HCT116 (cell line): ENCODE measurements at regions not wholly inside any gene's neighbourhood (a gene's known extent, or its start where the extent isn't known, plus 50 kb on each side); places are given as distances from the start of the nearest gene placed in this dataset.

Experiments
- ATAC-seq: fragments of 200-7000 bp; cut with Tn5 transposase; 2 replicates; pipeline ENCODE4 v1.9.1; 2020; ENCODE audit warnings: mild to moderate bottlenecking, moderate library complexity
- BruUV-seq: library from RNA; stranded (reverse); fragments of 400-500 nt; replicated peaks from 2 replicates; lab custom pipeline; 2021; lab: Mats Ljungman, UMichigan
- CTCF ChIA-PET: fragments of 300-600 bp; sonication (Branson Sonifier 250); formaldehyde crosslinking; loops from one replicate; lab custom pipeline; 2021; ENCODE audit warnings: antibody characterized with exemption; lab: Charles Lee
- POLR2A ChIA-PET: fragments of 300-600, 350-600 bp; sonication (Branson Sonifier 250); formaldehyde crosslinking; loops from one replicate; lab custom pipeline; 2021; ENCODE audit warnings: antibody characterized with exemption; lab: Charles Lee
- RAD21 ChIA-PET, 2 experiments: fragments of 300-600 bp; sonication (Branson Sonifier 250); formaldehyde crosslinking; loops; one replicate each; lab custom pipeline; 2023; ENCODE audit warnings: low total read pairs in 2 of 2; ENCODE audit not compliant: uncharacterized antibody in 2 of 2, unreplicated experiment in 2 of 2, low non-redundant PET in 1 of 2; lab: Charles Lee
- DNase-seq: peaks from one replicate; pipeline ENCODE4 v3.0.0-alpha.2; 2010; ENCODE audit warnings: low read depth, low spot score
- H2AFZ ChIP-seq: fragments of 200-600 bp; shearing (Covaris generic), sonication (generic); 2 replicates; pipeline ENCODE4 v1.6.1; 2017; ENCODE audit warnings: low read depth, mixed run types, mixed read lengths, antibody characterized with exemption, low read length; ENCODE audit not compliant: poor library complexity, severe bottlenecking
- H3K27ac ChIP-seq: 2 replicates; pipeline ENCODE4 v1.5.1; 2012; ENCODE audit warnings: low read depth, low read length
- H3K27me3 ChIP-seq: fragments of 200-600 bp; sonication (generic); 2 replicates; pipeline ENCODE4 v1.6.1; 2016; ENCODE audit warnings: mixed run types, low read length, mixed read lengths; ENCODE audit not compliant: insufficient read depth
- H3K36me3 ChIP-seq, 2 experiments: fragments of 200-500 bp in 1 of 2; fragments of 200-600 bp in 1 of 2; sonication (Bioruptor generic) in 1 of 2; sonication (generic) in 1 of 2; 2 replicates each; pipeline versions ENCODE4 v1.5.1 to v1.6.1; 2014 to 2016; ENCODE audit warnings: low read length in 2 of 2, inconsistent platforms in 1 of 2, mixed read lengths in 1 of 2, mixed run types in 1 of 2; ENCODE audit not compliant: insufficient read depth in 2 of 2, control insufficient read depth in 1 of 2
- H3K4me1 ChIP-seq, 2 experiments: fragments of 200-600 bp in 1 of 2; sonication (generic) in 1 of 2; 2 replicates each; pipeline versions ENCODE4 v1.5.1 to v1.6.1; 2012 to 2017; ENCODE audit warnings: low read length in 2 of 2, inconsistent platforms in 1 of 2, mild to moderate bottlenecking in 1 of 2, mixed read lengths in 1 of 2, mixed run types in 1 of 2, moderate library complexity in 1 of 2; ENCODE audit not compliant: insufficient read depth in 2 of 2, control insufficient read depth in 1 of 2
- H3K4me2 ChIP-seq: fragments of 200-600 bp; sonication (generic); 2 replicates; pipeline ENCODE4 v1.6.1; 2017; ENCODE audit warnings: mixed run types, low read length, mixed read lengths
- H3K4me3 ChIP-seq, 2 experiments: fragments of 200-600 bp in 1 of 2; sonication (generic) in 1 of 2; replicated peaks in 1 of 2; 2 replicates each; pipeline ENCODE4 v1.5.1; 2011 to 2016; ENCODE audit warnings: low read length in 2 of 2, control low read depth in 1 of 2, low read depth in 1 of 2, mild to moderate bottlenecking in 1 of 2, mixed read lengths in 1 of 2, mixed run types in 1 of 2
- H3K79me2 ChIP-seq: fragments of 200-600 bp; sonication (generic); 2 replicates; pipeline ENCODE4 v1.6.1; 2017; ENCODE audit warnings: mild to moderate bottlenecking, mixed run types, low read length, moderate library complexity, mixed read lengths; ENCODE audit not compliant: insufficient read depth
- H3K9ac ChIP-seq: fragments of 200-600 bp; sonication (generic); 2 replicates; pipeline ENCODE4 v1.6.1; 2016; ENCODE audit warnings: low read length, mixed read lengths
- H3K9me2 ChIP-seq: fragments of 200-600 bp; sonication (generic), shearing (Covaris generic); 2 replicates; pipeline ENCODE4 v1.6.1; 2017; ENCODE audit warnings: mixed run types, mild to moderate bottlenecking, moderate library complexity; ENCODE audit not compliant: insufficient read depth
- H3K9me3 ChIP-seq, 2 experiments: fragments of 200-500 bp in 1 of 2; fragments of 200-600 bp in 1 of 2; sonication (Bioruptor generic) in 1 of 2; sonication (generic) in 1 of 2; 2 replicates each; pipeline ENCODE4 v1.6.1; 2014 to 2017; ENCODE audit warnings: low read length in 2 of 2, mixed read lengths in 2 of 2, inconsistent platforms in 1 of 2, low read depth in 1 of 2, mild to moderate bottlenecking in 1 of 2, mixed run types in 1 of 2, moderate library complexity in 1 of 2; ENCODE audit not compliant: control insufficient read depth in 1 of 2, insufficient read depth in 1 of 2
- H4K20me1 ChIP-seq: fragments of 200-600 bp; sonication (generic), shearing (Covaris generic); 2 replicates; pipeline ENCODE4 v1.6.1; 2017; ENCODE audit warnings: mixed run types, mild to moderate bottlenecking, moderate library complexity; ENCODE audit not compliant: insufficient read depth
- CBX3 ChIP-seq: IDR thresholded peaks from 2 replicates; pipeline ENCODE4 v1.6.1; 2012; ENCODE audit warnings: low read depth
- CEBPB ChIP-seq: IDR thresholded peaks from 2 replicates; pipeline ENCODE4 v1.6.1; 2012; ENCODE audit warnings: low read depth
- EGR1 ChIP-seq: IDR thresholded peaks from 2 replicates; pipeline ENCODE4 v1.6.1; 2012; ENCODE audit warnings: low read depth
- ELF1 ChIP-seq: IDR thresholded peaks from 2 replicates; pipeline ENCODE4 v1.6.1; 2012; ENCODE audit warnings: low read depth, borderline replicate concordance
- EZH2phosphoT487 ChIP-seq: fragments of 200-600 bp; IDR thresholded peaks from 2 replicates; pipeline ENCODE4 v1.6.1; 2018; ENCODE audit warnings: antibody characterized with exemption, borderline replicate concordance
- JUND ChIP-seq: IDR thresholded peaks from 2 replicates; pipeline ENCODE4 v1.6.1; 2012
- POLR2A ChIP-seq: IDR thresholded peaks from 2 replicates; pipeline ENCODE4 v1.7.0; 2011; ENCODE audit warnings: borderline replicate concordance; ENCODE audit not compliant: insufficient read depth, insufficient read length; ENCODE audit errors: extremely low read depth
- POLR2AphosphoS5 ChIP-seq: IDR thresholded peaks from 2 replicates; pipeline ENCODE4 v1.6.1; 2011; ENCODE audit warnings: mild to moderate bottlenecking, low read depth, low read length, moderate library complexity
- RAD21 ChIP-seq: IDR thresholded peaks from 2 replicates; pipeline ENCODE4 v1.6.1; 2012; ENCODE audit warnings: low read depth, mild to moderate bottlenecking
- SP1 ChIP-seq: IDR thresholded peaks from 2 replicates; pipeline ENCODE4 v1.6.1; 2012; ENCODE audit warnings: low read depth
- TCF7L2 ChIP-seq: IDR thresholded peaks from 2 replicates; pipeline ENCODE4 v1.7.0; 2011; ENCODE audit warnings: borderline replicate concordance, inconsistent platforms; ENCODE audit not compliant: insufficient read depth, insufficient read length; ENCODE audit errors: extremely low read depth
- YY1 ChIP-seq: IDR thresholded peaks from 2 replicates; pipeline ENCODE4 v1.6.1; 2011; ENCODE audit warnings: low read length, low read depth, moderate library complexity, mild to moderate bottlenecking; ENCODE audit not compliant: insufficient replicate concordance; ENCODE audit errors: extremely low read depth
- ZBTB33 ChIP-seq: IDR thresholded peaks from 2 replicates; pipeline ENCODE4 v1.6.1; 2011; ENCODE audit warnings: mild to moderate bottlenecking, low read length, moderate library complexity; ENCODE audit not compliant: insufficient replicate concordance; ENCODE audit errors: extremely low read depth
- ZFX ChIP-seq: fragments of 450-650 bp; IDR thresholded peaks from 2 replicates; pipeline ENCODE4 v1.6.1; 2017
- ZNF274 ChIP-seq: fragments of 200-500 bp; sonication (Bioruptor generic); IDR thresholded peaks from 2 replicates; pipeline ENCODE4 v1.6.1; 2014; ENCODE audit warnings: mild to moderate bottlenecking, low read depth, low read length, inconsistent platforms
- intact Hi-C: fragments of 100-400 bp; cut with micrococcal nuclease; formaldehyde crosslinking; loops from 2 replicates; pipeline ENCODE4 v1.10.0; 2022
- TF ChIP-seq, protein P1 (sequence below): IDR thresholded peaks from 2 replicates; pipeline ENCODE4 v1.6.1; 2012
- TF ChIP-seq, protein P2 (sequence below): IDR thresholded peaks from 2 replicates; pipeline ENCODE4 v1.6.1; 2012
- TF ChIP-seq, protein P3 (sequence below), 3 experiments: fragments of 200-600 bp in 1 of 3; sonication (generic) in 1 of 3; IDR thresholded peaks in 2 of 3; conservative IDR thresholded peaks in 1 of 3; 2 replicates each; pipeline ENCODE4 v1.5.1; 2012 to 2017; ENCODE audit warnings: low read depth in 2 of 3, low read length in 2 of 3, antibody characterized with exemption in 1 of 3, borderline replicate concordance in 1 of 3, control low read depth in 1 of 3, mild to moderate bottlenecking in 1 of 3, mixed read lengths in 1 of 3, mixed run types in 1 of 3, moderate library complexity in 1 of 3; ENCODE audit not compliant: insufficient read depth in 1 of 3

DNA sequence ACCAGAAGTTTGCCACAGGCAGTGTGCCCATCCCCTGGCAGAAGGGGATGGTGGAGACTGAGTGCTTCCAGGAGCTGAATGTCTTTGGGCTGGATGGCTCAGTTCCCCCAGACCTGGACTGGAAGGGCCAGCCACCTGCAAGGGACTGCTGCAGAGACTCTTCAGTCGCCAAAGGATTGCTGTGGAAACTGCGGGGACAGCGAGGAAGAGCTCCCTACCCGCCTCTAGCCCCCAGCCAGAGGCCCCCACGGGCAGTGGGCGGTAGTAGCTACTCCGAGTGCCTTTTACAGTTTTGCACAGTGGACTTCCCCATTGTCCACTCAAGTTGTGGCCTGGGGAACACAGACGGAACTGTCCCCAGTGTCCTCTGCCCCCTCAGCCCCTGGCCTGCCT is 138.5 kb downstream of the ZDHHC20 start:
- H3K27ac ChIP-seq: no peak overlapping the region
- H3K4me1 ChIP-seq: no peaks in the 10 kb centered on the region
- intact Hi-C loops: no loop called here
- no peaks in the 10 kb centered on the region for H3K79me2 ChIP-seq
- H3K9me2 ChIP-seq: no peaks in the 10 kb centered on the region
- ATAC-seq (no peak), DNase-seq (no peak)
- ChIA-PET CTCF (no interaction called here), RAD21 (no interaction called here), POLR2A (no interaction called here)
- H3K4me3 ChIP-seq: no peak overlapping the region
- no peak overlapping the region for H3K9ac ChIP-seq
- no peaks in the 10 kb centered on the region for H3K27me3 ChIP-seq
- TF ChIP-seq CBX3: no peak
- TF ChIP-seq, protein P1, sequence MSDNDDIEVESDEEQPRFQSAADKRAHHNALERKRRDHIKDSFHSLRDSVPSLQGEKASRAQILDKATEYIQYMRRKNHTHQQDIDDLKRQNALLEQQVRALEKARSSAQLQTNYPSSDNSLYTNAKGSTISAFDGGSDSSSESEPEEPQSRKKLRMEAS: no peak
- TF ChIP-seq ELF1: no peak
- TF ChIP-seq ZFX: no peak
- TF ChIP-seq, protein P2, sequence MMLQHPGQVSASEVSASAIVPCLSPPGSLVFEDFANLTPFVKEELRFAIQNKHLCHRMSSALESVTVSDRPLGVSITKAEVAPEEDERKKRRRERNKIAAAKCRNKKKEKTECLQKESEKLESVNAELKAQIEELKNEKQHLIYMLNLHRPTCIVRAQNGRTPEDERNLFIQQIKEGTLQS: no peak
- no peak for TF ChIP-seq POLR2A
- no peak for TF ChIP-seq POLR2AphosphoS5
- TF ChIP-seq, protein P3, sequence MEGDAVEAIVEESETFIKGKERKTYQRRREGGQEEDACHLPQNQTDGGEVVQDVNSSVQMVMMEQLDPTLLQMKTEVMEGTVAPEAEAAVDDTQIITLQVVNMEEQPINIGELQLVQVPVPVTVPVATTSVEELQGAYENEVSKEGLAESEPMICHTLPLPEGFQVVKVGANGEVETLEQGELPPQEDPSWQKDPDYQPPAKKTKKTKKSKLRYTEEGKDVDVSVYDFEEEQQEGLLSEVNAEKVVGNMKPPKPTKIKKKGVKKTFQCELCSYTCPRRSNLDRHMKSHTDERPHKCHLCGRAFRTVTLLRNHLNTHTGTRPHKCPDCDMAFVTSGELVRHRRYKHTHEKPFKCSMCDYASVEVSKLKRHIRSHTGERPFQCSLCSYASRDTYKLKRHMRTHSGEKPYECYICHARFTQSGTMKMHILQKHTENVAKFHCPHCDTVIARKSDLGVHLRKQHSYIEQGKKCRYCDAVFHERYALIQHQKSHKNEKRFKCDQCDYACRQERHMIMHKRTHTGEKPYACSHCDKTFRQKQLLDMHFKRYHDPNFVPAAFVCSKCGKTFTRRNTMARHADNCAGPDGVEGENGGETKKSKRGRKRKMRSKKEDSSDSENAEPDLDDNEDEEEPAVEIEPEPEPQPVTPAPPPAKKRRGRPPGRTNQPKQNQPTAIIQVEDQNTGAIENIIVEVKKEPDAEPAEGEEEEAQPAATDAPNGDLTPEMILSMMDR (IDR thresholded peaks at IDR 0.05 in 2 of 3, conservative IDR thresholded peaks at IDR 0.05 in 1 of 3; ENCODE audit: borderline replicate concordance in 1 of 3, insufficient read depth in 1 of 3, low read depth in 2 of 3, low read length in 2 of 3): no peak
- TF ChIP-seq ZBTB33: no peak
- TF ChIP-seq YY1: no peak
- TF ChIP-seq TCF7L2: no peak
- TF ChIP-seq EGR1: no peak
- TF ChIP-seq JUND: no peak
- no peak for TF ChIP-seq EZH2phosphoT487
- TF ChIP-seq CEBPB: no peak
- TF ChIP-seq ZNF274: no peak
- TF ChIP-seq SP1: no peak
- TF ChIP-seq RAD21: no peak
- H3K9me3 ChIP-seq: no peaks in the 10 kb centered on the region
- H4K20me1 ChIP-seq: no peaks in the 10 kb centered on the region
- no TSS peak for BruUV-seq
- no peaks in the 10 kb centered on the region for H3K36me3 ChIP-seq
- no peak overlapping the region for H3K4me2 ChIP-seq
- no peak overlapping the region for H2AFZ ChIP-seq
